Gastroesophageal sphincter (tissue), 3 donors: ENCODE measurements at regions not wholly inside any gene's neighbourhood (a gene's known extent, or its start where the extent isn't known, plus 50 kb on each side); places are given as distances from the start of the nearest gene placed in this dataset.

ENCODE experiments used
- CTCF ChIP-seq, 4 experiments: fragments of 200-600 bp in 2 of 4; fragments of 450-650 bp in 2 of 4; sonication (generic) in 1 of 4; IDR thresholded peaks; one replicate each; pipeline ENCODE4 v1.5.1; 2017 to 2019; ENCODE audit warnings: antibody characterized with exemption in 4 of 4, mild to moderate bottlenecking in 2 of 4, moderate library complexity in 2 of 4
- EP300 ChIP-seq: sonication (generic); formaldehyde crosslinking; IDR thresholded peaks from one replicate; pipeline ENCODE4 v1.6.1; 2017; ENCODE audit warnings: antibody characterized with exemption, mild to moderate bottlenecking
- POLR2AphosphoS5 ChIP-seq: sonication (generic); formaldehyde crosslinking; IDR thresholded peaks from one replicate; pipeline ENCODE4 v1.6.1; 2017; ENCODE audit warnings: antibody characterized with exemption

DNA sequence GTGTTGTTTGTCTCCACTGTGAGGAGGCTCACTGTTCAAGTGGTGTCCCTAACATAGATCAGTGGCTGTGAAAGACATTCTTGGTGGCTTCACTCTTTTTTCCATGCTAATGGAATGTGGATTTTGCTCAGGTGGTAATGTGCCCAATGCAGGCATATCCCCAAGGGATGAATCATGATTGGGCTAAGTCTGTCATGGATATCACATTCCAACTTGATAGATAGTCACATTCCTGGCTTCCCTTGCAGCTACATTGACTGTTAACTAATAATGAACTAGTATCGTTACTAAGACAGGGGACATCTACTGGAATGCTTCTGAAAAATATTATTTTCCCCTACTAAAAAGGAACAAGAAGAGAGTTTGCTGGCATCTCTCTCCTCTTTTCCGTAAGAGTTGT lies 86.3 kb upstream of the SOD1 start:
- no peak for TF ChIP-seq CTCF (IDR thresholded peaks at IDR 0.05)
- TF ChIP-seq EP300: no peak
- no peak for TF ChIP-seq POLR2AphosphoS5
